Right hindlimb (tissue), 1 donor: ENCODE measurements at regions not wholly inside any gene's neighbourhood (a gene's known extent, or its start where the extent isn't known, plus 50 kb on each side); places are given as distances from the start of the nearest gene placed in this dataset.
A peak's percentile ranks its signal among the peaks of the same experiment; 100 is the strongest.
"Not testable (repeated sequence)": the region's sequence is repeated elsewhere in the genome, so short reads cannot be mapped to it uniquely, and the experiment has no call there.

Experiments used
- DNase-seq: peaks from one replicate; pipeline ENCODE4 v3.0.0-alpha.2; 2018

DNA sequence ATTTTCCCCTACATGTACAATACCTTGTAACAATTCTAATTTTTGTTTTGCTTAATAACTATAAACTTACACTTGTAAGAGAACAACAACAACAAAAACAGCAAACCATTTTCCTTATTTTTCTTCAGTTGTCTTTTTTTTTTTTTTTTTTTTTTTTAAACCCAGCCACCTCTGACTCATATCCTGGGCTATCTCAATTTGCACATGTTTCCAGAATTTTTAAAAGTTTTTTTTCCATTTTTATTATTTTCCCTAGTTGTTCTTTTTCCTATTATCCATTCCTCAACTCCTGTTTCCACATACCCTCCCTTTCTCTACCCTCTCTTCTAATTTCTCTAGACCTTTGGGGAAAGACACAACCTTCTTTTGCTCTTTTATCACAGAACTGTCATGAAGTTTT, 112.5 kb downstream of the EFEMP1 start:
- no peak for DNase-seq

DNA sequence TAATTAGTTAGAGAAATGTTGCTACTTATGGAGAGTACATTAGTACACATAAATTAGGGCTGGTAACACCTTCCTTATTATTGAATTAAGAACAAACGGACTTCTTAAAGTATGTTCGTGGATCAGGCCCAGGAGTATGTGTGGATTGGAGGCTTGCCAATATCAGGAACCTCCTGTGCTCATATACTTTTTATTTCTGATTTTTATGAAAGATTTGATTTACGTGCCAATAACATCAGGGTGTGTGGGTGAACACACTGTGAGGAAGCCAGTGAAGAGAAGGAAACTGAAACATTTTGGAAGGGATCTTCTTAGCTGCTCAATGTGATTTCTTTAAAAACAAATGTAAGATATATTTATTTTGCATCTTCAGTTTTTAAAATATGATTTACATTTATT, 113.0 kb downstream of the EFEMP1 start:
- DNase-seq, result no peak

DNA sequence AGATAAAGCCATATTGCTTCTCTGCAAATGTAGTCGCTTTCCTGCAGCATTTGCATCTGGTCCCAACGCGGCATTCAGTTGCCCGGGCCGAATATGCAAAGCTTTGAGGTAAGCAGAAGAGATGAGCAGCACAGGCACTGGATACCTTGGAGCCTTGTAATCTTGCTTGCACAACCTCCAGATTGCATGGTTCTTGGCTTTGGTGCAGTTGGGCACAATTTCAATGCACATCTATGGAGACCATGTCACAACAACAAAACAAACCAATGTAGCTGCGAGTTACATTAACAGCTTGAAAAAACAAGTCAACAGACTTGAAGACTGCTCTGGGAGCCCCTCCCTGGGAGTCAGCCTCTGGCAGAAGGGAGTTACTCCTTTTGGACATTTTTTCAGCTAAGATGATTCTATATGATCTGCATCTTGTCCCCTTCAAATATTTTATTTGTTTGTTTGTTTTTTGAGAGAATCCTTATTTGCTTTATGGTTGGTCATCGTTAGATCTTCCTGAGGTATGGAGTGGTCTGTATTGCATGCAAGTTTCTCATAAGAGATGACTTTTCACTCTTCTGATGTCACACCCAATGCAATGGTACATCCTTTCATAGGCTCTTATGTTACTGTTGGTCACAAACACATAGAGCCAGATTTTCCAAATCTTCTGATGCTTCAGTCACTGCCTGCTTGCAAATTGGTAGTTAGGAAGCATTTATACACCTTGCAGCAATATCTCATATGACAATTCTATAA, 113.5 kb downstream of the EFEMP1 start:
- peak; percentile 32 for DNase-seq

DNA sequence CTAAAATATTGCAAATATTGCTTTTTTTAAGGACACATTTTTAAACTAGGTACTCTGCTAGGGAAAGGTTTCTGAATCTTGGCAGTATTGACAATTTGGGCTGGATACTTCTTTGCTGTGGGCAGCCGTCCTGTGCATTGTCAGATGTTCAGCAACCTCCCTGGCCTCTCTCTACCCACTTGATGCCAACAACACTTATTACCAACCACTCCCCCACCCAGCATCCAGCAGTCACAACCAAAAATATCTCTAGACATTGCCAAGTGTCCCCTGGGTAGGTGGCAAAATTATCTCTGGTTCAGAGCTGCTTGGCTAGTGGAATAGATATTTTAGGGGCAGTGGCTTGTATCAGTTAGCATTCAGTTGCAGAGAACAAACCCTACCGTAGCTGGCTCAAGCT, 114.3 kb upstream of the PNPT1 start:
- DNase-seq, result no peak

DNA sequence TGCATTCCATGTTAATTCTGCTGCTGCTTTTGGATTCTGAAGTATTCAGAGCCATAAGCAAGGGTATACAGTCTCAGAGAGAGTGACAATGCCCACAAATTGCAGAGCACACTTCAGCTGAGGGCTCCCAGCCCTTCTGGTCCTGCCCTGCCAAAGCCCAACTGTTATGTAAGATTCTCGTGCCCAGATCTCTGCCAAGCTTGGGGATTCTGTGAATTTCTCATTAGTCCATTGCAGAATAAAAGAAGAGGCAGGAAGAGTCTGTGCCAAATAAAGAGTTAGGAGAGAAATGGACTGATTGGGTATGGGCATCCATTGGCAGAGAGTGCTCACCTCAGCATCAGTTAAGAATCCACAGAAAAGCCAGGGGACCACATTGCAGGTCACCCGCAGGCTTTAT, 112.0 kb upstream of the PNPT1 start:
- DNase-seq, result no peak

DNA sequence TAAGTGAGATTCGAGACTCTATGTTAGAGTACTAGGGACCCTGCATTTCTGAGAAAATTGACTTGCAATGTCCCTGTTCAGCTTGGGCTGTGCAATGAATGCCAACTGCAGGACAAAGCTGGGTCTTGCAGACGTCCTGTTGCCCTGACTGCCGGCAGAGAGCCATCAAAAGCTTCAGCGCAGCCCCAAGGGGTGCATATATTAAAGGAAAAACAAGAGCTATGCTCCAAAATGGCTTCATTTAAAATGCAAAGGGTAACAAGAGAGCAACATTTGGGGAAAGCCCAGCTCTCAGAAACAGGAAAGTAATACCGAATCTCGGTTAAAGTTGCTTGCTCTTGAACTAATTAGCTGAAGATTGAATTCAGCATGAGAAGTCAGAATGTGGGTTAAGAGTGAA, 110.9 kb upstream of the PNPT1 start:
- DNase-seq, result no peak

DNA sequence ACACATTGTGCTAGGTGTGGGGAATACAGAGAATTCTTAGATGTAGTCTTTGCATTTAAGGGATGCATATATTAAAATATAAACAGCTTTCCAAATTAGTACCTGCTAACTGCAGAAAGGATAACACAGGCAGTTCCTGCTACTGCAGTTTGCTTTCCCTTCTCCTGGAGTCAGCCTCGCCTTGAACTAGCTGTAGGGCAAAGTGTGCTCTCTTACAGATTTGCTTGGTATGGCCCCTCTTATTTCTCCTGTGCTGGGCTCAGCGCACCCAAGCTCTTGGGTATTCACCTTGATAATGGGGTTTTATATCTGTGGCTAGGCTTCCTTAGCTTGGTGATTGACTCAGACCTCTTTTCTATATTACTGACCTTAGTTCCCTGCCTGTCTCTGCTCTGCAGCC, 108.4 kb upstream of the PNPT1 start:
- no peak for DNase-seq

DNA sequence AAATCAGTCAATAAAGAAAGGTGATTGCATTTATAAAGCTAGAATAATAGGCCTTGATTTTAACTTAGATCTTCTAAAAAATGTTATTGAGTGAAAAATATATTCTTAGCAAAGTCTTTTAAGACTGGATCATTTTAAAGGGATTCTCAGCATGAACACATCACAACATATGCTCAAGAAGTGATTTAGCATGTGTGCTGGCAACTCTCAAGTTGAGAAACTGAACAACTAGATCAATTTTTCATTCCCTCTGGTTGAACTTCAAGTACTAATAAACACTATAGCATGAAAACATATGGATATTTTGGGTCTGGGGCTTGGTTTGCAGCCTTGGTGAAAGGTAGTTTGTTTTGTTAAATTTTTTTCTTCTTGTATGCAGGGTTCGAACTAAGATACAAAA, 107.8 kb upstream of the PNPT1 start:
- no peak for DNase-seq

DNA sequence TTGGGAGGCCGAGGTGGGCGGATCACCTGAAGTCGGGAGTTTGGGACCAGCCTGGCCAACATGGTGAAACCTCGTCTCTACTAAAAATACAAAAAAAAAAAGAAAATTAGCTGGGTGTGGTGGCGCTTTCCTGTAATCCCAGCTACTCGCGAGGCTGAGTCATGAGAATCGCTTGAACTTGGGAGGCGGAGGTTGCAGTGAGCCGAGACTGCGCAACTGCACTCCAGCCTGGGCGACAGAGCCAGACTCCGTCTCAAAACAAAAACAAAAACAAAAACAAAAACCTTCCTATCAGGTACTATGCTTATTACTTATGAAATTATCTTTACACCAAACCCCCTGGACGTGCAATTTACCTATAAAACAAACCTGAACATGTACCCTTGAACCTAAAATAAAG, 106.0 kb upstream of the PNPT1 start:
- DNase-seq, result not testable (repeated sequence)

DNA sequence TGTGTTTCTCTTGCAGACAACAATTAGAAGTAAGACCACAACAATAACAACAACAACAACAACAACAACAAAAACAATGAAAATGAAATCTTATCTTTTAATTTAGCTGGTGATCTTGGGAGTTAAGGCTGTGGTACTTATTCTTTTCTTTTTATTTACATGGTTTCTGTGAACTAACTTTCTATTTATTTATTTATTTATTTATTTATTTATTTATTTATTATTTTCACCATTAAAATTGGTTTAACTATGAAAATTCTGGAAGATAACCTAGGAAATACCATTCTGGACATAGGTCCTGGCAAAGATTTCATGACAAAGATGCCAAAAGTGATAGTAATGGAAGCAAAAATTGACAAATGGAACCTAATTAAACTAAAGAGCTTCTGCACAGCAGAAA, 102.5 kb upstream of the PNPT1 start:
- DNase-seq, result no peak

DNA sequence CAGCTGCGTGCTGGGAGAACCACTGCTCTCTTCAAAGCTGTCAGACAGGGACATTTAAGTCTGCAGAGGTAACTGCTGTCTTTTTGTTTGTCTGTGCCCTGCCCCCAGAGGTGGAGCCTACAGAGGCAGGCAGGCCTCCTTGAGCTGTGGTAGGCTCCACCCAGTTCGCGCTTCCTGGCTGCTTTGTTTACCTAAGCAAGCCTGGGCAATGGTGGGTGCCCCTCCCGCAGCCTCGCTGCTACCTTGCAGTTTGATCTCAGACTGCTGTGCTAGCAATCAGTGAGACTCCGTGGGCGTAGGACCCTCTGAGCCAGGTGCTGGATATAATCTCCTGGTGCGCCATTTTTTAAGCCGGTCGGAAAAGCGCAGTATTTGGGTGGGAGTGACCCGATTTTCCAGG, 100.0 kb upstream of the PNPT1 start:
- not testable (repeated sequence) for DNase-seq

DNA sequence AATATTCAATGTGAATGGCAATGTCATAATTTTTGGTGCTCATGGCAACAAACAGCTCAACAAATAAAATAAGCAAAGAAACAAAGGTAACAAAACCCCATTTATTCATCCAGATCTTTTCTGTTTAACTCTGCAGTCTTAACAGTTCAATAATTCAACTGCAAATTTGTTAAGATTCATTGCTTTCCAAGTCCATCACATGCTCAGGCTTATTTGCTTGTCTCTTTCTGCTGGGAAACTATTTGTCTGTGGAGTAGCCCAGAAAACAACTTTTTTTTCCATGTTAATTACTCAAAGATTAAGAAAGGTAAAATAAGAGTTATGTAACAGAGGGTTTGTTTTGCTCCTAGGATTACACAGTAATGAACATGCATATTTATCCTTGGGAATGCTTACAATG, 92.6 kb upstream of the PNPT1 start:
- no peak for DNase-seq

DNA sequence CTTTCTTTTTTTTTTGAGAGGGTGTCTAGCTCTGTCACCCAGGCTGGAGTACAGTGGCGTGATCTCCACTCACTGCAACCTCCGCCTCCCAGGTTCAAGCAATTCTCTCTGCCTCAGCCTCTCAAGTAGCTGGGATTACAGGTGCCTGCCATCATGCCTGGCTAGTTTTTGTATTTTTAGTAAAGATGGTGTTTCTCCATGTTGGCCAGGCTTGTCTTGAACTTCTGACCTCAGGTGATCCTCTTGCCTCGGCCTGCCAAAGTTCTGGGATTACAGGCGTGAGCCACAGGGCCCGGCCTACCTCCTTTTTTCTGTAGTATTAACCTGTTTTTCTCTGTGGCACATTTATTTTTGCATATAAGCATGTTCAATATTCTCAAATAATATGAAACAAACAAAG, 90.1 kb upstream of the PNPT1 start:
- not testable (repeated sequence) for DNase-seq

DNA sequence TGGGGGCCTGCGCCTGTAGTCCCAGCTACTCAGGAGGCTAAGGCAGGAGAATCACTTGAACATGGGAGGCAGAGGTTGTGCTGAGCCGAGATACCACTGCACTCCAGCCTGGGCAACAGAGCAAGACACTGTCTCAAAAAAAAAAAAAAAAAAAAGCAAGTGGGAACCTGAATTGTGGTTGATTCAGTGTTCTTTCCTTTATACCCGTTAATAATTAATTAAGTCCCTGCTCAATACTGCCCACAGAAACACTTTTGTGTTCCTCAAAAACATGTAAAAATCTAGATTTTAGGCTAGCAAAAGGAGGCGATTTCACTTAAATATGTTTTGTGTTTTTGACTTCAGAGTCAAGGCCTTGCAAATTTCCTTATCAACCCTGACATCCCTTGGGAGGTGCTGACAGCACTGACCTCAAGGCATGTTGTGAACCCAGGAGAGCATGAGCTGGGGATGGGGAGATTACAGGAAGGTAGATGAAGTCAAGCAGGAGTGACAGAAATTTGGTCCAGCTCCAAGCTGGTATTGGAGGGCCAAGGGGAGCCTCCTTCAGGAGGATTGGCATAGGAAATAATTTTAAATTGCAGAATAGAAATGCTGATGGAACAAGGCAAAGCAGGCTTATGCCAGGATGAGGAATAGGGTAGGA, 89.0 kb upstream of the PNPT1 start:
- DNase-seq, result no peak

DNA sequence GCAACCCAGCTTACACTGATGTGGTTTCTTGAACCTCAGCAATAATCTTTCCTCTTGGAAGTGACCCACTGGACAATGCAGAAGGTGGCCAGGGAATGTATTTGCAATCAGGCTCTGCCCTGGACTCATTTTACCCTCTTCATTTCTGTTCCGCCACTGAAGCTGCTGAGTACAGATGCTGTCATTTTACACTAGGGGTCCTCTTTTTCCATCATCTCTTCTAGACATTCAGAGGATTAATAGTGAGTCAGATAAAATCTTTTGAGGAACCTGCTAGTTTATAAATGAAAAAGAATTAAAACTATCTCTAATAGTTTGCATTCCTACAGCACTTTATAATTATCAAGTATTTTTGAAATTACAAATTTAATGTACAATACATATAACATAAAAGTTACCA, 87.9 kb upstream of the PNPT1 start:
- DNase-seq, result no peak

DNA sequence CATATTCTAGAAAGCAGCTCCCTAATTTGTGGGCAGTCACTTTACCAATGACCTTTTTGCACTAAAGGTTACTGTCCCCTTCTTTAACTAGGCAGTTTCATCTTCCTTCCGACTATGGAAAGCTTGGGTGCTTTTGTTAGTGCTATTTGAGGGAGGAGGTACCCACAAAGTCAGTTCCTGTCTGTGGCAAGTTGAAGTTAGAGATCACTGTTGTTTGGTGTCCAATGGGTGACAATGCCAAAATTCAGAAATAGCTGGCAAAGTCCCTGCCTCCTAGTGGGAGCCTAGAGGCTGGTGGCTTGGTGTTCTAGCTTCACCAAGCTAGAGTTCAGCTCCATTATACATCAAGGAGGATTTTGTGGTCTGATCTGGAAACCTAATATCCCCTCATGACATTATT, 87.1 kb upstream of the PNPT1 start:
- DNase-seq, result no peak

DNA sequence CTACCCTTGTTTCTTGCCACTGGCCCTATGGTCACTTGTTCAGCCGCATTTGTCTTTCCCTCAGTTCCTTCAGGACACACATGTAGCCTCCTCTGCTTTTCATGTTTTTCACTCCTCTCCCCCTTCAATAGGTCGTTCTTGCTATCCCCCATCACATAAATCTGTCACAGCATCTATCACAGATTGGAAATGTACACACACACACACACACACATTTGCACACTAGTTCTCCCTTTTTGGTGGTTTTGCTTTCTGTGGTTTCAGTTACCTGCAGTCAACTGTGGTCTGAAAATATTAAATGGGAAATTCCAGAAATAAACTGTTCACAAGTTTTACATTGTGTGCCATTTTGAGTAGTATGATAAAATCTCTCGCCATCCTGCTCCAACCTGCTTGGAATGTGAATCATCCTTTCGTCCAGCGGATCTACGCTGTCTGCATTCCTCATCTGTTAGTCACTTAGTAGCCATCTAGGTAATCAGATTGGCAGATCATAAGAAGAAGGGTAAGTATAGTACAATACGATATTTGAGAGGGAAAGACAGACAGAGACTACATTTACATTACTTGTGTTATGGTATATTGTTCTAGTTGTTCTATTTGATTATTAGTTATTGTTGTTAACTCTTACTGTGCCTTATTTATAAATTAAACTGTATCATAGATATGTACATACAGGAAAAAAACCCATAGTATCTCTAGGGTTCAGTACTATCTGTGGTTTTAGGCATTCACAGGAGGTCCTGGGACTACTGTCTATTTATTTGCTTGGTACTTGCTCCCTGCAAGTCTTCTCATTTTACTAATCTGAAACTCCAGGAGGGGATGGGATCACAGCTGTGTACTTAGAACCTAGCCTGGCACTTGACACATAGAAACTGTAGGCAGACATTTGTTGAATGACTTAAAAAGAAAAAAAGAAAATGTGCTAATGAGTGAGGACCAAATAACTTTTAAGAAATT, 86.1 kb upstream of the PNPT1 start:
- no peak for DNase-seq

DNA sequence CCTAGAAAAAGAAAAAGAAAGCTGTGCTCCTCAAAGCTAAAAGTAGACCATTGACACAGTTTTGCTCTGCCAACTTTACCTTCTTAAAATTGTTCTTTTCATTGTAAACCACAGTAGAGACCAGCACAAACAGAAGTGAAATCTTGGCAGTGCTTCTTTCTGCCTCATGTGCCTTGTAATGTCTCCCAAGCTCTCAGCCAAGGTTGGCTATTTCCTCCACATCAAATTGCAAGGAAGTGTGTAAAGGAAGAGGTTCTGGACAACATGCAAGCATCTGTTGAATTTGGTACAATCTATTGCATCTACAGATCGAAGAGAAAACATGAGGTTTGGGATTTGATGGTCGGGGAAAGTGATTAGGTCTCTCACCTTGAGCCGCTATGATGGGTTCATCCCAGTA, 83.3 kb upstream of the PNPT1 start:
- no peak for DNase-seq

DNA sequence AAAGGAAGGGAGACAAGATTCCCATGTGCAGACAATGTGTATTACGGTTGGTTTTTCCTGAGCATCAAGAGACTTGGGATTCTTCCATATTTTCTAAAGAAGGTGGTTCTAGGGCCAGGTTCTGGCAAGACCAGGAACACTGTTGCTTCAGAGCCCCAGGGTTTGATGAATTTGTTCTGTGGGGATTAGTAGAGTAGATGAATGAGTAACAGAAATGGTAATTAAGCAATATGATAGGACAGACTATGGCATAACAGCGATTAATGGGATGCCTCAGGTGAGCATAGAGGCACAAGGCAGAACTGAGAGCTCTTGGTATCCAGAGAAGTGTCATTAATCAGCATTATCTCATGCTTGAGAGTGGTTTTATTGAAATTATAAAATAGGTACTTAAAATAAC, 82.8 kb upstream of the PNPT1 start:
- no peak for DNase-seq

DNA sequence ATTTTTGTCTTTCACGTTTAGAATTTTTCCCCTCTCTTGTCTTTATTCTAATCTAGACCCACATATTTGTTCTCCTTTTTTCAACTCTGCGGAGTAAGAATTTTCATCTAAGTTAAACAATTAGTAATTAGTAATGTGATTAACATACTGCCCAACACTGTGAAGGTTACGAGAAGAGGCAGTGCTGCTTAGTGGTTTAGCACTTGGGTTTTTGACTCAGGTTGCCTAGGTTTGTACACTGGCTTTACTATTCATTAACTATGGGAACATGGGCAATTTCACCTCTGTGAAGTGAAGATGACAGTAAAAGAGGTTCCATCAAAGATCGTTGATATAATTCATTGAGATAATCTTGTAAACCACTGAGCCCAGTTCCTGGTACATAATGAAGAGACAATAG, 82.2 kb upstream of the PNPT1 start:
- DNase-seq, result no peak

DNA sequence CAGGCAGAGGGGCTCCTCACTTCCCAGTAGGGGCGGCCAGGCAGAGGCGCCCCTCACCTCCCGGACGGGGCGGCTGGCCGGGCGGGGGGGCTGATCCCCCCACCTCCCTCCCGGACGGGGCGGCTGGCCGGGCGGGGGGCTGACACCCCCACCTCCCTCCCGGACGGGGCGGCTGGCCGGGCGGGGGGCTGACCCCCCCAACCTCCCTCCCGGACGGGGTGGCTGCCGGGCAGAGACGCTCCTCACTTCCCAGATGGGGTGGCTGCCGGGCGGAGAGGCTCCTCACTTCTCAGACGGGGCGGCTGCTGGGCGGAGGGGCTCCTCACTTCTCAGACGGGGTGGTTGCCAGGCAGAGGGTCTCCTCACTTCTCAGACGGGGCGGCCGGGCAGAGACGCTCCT, 80.0 kb upstream of the PNPT1 start:
- not testable (repeated sequence) for DNase-seq

DNA sequence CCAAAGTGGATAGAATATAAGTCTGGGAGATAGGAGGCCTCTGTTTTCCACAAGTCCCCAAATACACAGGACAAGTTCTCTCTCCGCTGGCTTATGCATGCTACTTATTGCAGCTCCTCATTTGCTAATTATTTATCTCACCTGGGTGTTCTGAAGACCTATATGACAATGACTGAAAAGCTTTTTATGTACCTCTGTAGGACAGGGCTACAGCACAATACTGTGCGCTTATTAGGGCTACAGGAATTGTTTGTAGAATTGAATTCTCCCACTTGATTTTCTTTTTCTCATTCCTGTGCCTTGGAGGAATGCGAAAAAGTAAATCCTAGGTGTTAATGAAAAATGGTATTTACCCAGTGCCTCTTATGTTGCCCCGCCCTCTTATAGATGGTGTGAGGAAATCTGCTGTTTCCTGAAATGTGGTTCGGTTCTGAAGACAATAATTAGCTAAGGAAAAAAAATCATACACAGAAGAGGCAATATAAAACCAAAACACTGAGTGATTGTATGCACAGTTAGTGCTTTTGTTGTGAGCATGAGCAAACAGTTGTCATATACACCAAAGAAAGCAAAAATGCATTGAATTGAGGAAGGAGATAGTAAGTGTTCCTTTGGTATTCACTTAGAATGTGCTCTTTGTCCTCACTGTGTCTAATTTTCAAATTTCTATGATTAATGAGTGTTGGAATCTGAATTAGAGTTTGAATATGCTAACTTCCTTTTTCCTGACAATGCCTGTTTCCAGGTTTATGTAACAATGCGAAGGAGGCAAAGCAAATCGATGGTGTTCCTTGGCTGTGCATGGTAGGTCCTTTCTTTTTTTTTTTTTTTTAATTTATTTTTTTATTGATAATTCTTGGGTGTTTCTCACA, 78.7 kb upstream of the PNPT1 start:
- DNase-seq, result no peak

DNA sequence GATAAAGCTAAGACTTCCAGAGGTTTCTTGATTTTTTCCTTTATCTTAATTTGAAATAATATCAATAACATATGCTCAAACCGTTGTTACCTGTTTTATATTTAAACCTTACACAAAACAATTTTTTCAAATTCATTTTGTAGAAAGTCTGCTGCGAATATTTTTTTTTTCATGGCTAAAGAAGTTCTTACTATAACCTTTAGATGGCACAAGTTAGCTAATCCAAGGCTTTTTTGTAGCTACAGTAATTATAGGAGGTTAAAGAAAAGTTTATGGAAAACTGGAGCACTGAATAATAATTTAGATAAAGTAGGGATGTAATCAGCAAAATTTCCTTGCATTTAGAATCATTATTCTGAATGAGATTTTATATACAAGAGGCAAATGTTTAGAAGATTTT, 78.0 kb upstream of the PNPT1 start:
- no peak for DNase-seq
